HG03064 (cell line): ENCODE measurements at regions not wholly inside any gene's neighbourhood (a gene's known extent, or its start where the extent isn't known, plus 50 kb on each side); places are given as distances from the start of the nearest gene placed in this dataset.
"Not testable (repeated sequence)": the region's sequence is repeated elsewhere in the genome, so short reads cannot be mapped to it uniquely, and the experiment has no call there.

Source experiments
- ATAC-seq: cut with Tn5 transposase; IDR thresholded peaks from one replicate; pipeline ENCODE4 v1.9.1; 2021; ENCODE audit warnings: low read depth; ENCODE audit not compliant: unreplicated experiment

GRCh38 chr9:41273549-41274267, 84.6 kb upstream of the ZNG1F start:
- peak; percentile 100 for ATAC-seq

DNA sequence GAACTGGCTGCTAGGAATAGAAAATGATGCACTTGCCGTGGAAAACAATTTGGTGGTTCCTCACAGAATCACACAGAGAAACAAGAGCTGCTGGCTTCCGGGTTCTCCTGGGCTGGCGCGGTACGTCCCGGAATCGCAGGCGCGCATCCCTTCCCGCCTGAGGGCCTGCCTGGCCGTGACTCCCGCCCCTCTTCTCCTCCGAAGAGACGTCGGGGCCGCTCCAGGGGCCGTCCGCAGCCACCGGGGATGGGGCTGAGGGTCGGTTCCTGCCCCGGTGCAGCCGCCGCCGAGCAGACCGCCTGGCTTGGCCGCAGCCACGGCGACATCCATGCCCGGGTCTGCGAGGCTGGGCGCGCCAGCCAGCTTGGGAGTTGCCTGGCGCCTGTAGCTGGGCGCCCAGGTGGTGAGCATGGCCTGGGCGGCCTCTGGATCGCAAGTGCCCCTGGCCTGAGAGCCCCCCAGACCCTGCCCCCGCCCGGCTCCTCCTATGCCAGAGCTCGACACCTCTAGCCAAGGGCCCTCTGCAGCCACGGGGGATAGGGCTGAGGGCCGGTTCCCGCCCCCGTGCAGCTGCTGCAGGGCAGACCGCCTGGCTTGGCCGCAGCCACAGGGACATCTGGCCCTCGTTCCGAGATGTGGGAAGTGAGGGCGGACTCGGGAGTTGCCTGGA, 83.9 kb upstream of the ZNG1F start:
- peak; percentile 31 for ATAC-seq

DNA sequence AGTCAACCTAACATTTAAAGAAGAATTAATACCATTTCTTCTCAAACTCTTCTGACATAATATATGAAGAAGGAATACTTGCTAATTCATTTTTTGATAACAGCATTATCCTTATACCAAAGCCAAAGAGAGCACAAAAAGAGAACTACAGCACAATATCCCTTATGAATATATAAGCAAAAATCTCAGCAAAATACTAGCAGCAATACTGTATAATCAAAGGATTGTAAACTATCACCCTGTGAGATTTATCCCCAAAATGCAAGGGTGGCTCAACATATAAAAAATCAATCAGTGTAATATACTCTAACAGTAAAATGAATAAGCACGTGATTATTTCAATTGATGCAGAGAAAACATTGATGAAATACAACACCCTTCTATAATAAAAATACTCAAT, 81.9 kb upstream of the ZNG1F start:
- ATAC-seq = not testable (repeated sequence)

- ATAC-seq = not testable (repeated sequence)
Observed at GRCh38 chr9:41269471-41269870, 80.4 kb upstream of the ZNG1F start.

- not testable (repeated sequence) for ATAC-seq
Observed at GRCh38 chr9:41269054-41269453, 79.9 kb upstream of the ZNG1F start.

DNA sequence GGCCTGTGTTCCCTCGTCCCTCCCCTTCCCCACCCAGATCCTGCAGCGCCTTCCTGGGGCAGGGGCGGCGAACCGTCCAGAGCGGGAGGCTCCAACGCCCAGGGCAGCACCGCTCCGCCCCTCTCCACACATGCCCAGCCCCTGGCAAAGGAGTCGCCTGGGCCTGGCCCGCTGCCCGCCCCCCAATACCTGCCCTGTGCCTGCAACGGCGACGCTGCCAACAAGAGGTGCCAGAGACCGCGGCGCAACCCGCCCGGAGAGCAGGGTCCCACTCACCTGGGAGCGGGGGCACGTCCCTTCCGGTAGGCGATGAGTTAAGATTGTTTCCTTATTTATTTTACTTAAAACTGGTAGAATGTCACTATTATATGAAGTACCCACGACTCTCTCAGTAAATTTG, 77.5 kb upstream of the ZNG1F start:
- ATAC-seq = not testable (repeated sequence)

DNA sequence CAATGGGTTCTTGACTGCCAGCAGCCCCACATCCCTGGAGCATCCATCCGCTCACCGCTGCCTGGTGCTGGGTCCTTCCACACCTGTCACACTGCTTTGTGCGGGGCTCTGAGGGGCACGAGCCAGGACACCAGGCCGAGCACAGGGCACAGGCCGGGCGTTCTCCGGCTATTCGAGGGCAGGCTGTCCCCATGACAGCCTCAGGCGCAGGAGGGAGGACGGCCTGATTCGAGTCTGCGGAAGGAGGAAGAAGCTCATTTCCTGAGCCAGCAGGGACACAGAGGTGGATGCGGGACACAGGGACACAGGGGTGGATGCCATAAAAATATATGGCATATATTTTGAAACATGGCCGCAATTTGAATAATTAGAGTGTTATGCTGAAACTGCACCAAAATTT, 76.9 kb upstream of the ZNG1F start:
- not testable (repeated sequence) for ATAC-seq

DNA sequence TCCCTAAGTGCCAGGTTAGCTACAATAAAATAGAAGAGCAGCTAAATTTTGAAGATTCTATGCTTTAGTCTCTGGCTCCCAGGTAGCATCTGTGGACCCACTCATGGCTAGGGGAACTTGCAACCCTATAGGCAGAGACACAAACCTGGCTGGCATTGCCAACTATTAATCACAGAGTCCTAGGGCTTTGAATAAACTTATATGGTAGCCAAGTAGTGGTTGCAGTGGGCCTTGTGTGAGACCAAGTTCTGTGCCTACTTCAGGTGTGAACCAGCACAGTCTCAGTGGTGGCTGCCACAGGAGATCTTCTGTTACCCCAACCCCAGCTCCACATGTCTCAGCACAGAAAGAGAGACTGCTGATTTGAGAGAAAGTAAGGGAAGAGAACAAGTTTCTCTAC, 62.9 kb upstream of the ZNG1F start:
- not testable (repeated sequence) for ATAC-seq

DNA sequence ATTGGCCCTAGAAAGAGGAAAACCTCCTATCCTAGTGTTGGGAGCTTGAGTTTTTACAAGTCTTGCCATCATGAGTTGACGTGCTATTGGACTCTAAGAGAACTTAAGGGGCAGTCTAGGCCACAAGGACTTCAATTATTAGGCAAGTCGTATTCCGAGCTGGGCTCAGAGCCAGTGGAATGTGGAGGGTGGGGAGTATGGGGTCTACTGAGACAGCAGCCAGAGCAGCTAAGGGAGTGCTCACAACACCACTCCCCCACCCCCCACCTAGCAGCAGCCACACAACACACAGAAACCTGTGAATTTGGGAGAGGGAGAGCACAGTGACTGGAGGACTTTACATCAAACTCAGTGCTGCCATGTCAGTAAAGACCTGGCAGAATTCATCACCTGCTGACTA, 62.0 kb upstream of the ZNG1F start:
- ATAC-seq = not testable (repeated sequence)

- not testable (repeated sequence) for ATAC-seq
Observed at GRCh38 chr9:41246702-41247101, 57.6 kb upstream of the ZNG1F start.
